BLaER1 (cell line): ENCODE measurements at regions not wholly inside any gene's neighbourhood (a gene's known extent, or its start where the extent isn't known, plus 50 kb on each side); places are given as distances from the start of the nearest gene placed in this dataset.

Source experiments
- H3K27ac ChIP-seq: shearing (Covaris generic); formaldehyde crosslinking; 2 replicates; pipeline ENCODE4 v1.8.1; 2022
- H3K27me3 ChIP-seq: shearing (Covaris generic); formaldehyde crosslinking; 2 replicates; pipeline ENCODE4 v1.8.1; 2022
- H3K36me3 ChIP-seq: shearing (Covaris generic); formaldehyde crosslinking; 2 replicates; pipeline ENCODE4 v1.8.1; 2022
- H3K4me1 ChIP-seq: shearing (Covaris generic); formaldehyde crosslinking; 2 replicates; pipeline ENCODE4 v1.8.1; 2022
- H3K4me2 ChIP-seq: shearing (Covaris generic); formaldehyde crosslinking; 2 replicates; pipeline ENCODE4 v1.8.1; 2022
- H3K4me3 ChIP-seq: shearing (Covaris generic); formaldehyde crosslinking; 2 replicates; pipeline ENCODE4 v1.8.1; 2022
- H3K9ac ChIP-seq: shearing (Covaris generic); formaldehyde crosslinking; 2 replicates; pipeline ENCODE4 v1.8.1; 2022
- H3K9me3 ChIP-seq: shearing (Covaris generic); formaldehyde crosslinking; 2 replicates; pipeline ENCODE4 v1.8.1; 2022
- H4K20me1 ChIP-seq: shearing (Covaris generic); formaldehyde crosslinking; 2 replicates; pipeline ENCODE4 v1.8.1; 2022
- Cebpa-rat ChIP-seq: shearing (Covaris generic); IDR thresholded peaks from 2 replicates; pipeline ENCODE4 v1.8.1; 2022

- no peak overlapping the region for H3K27ac ChIP-seq
- H3K4me3 ChIP-seq, result no peak overlapping the region
- no peaks in the 10 kb centered on the region for H3K36me3 ChIP-seq
- no peaks in the 10 kb centered on the region for H3K27me3 ChIP-seq
- H4K20me1 ChIP-seq, result no peaks in the 10 kb centered on the region
- H3K4me2 ChIP-seq, result no peak overlapping the region
- peaks cover 49% of the 10 kb centered on the region for H3K4me1 ChIP-seq
- H3K9me3 ChIP-seq, result no peaks in the 10 kb centered on the region
- H3K9ac ChIP-seq, result no peak overlapping the region
- no peak for TF ChIP-seq Cebpa-rat
Observed at GRCh38 chr3:18890449-18890848, 257.9 kb upstream of the KCNH8 start.

- Histone ChIP-seq H3K36me3 (no peaks in the 10 kb centered on the region), H3K27ac (no peak overlapping the region), H4K20me1 (no peaks in the 10 kb centered on the region), H3K27me3 (no peaks in the 10 kb centered on the region), H3K9ac (no peak overlapping the region), H3K4me1 (peaks cover 54% of the 10 kb centered on the region), H3K4me2 (no peak overlapping the region), H3K4me3 (no peak overlapping the region), H3K9me3 (no peaks in the 10 kb centered on the region)
- TF ChIP-seq Cebpa-rat, result no peak
Observed at GRCh38 chr3:18888819-18889218, 259.5 kb upstream of the KCNH8 start.

- Histone ChIP-seq H4K20me1 (no peaks in the 10 kb centered on the region), H3K4me1 (peaks cover 52% of the 10 kb centered on the region), H3K9ac (no peak overlapping the region), H3K4me3 (no peak overlapping the region), H3K4me2 (no peak overlapping the region), H3K27me3 (no peaks in the 10 kb centered on the region), H3K9me3 (no peaks in the 10 kb centered on the region), H3K36me3 (no peaks in the 10 kb centered on the region), H3K27ac (no peak overlapping the region)
- no peak for TF ChIP-seq Cebpa-rat
Observed at GRCh38 chr3:18888370-18888769, 259.9 kb upstream of the KCNH8 start.

- Histone ChIP-seq H4K20me1 (no peaks in the 10 kb centered on the region), H3K4me3 (peak overlapping the region; percentile 23; the same call in 1 of the 2 replicates), H3K36me3 (no peaks in the 10 kb centered on the region), H3K4me2 (peak overlapping the region; percentile 73), H3K27ac (no peak overlapping the region), H3K9ac (no peak overlapping the region), H3K9me3 (no peaks in the 10 kb centered on the region), H3K27me3 (no peaks in the 10 kb centered on the region), H3K4me1 (peaks cover 31% of the 10 kb centered on the region)
- TF ChIP-seq Cebpa-rat, result no peak
Observed at GRCh38 chr3:18886331-18886730, 262.0 kb upstream of the KCNH8 start.

GRCh38 chr3:18885612-18886011 lies 262.7 kb upstream of the KCNH8 start:
- H4K20me1 ChIP-seq, result no peaks in the 10 kb centered on the region
- peak overlapping the region; percentile 73 for H3K4me2 ChIP-seq
- H3K36me3 ChIP-seq, result no peaks in the 10 kb centered on the region
- peak overlapping the region; percentile 23; the same call in 1 of the 2 replicates for H3K4me3 ChIP-seq
- H3K9me3 ChIP-seq, result no peaks in the 10 kb centered on the region
- H3K4me1 ChIP-seq, result peaks cover 31% of the 10 kb centered on the region
- no peaks in the 10 kb centered on the region for H3K27me3 ChIP-seq
- H3K27ac ChIP-seq, result peak overlapping the region; percentile 50; the same call in 1 of the 2 replicates
- no peak for TF ChIP-seq Cebpa-rat
- H3K9ac ChIP-seq, result no peak overlapping the region

GRCh38 chr3:18883571-18883970 lies 264.7 kb upstream of the KCNH8 start:
- no peaks in the 10 kb centered on the region for H3K27me3 ChIP-seq
- H4K20me1 ChIP-seq, result no peaks in the 10 kb centered on the region
- H3K4me2 ChIP-seq, result no peak overlapping the region
- no peaks in the 10 kb centered on the region for H3K9me3 ChIP-seq
- no peak overlapping the region for H3K27ac ChIP-seq
- no peak for TF ChIP-seq Cebpa-rat
- H3K9ac ChIP-seq, result no peak overlapping the region
- H3K4me3 ChIP-seq, result no peak overlapping the region
- peaks cover 28% of the 10 kb centered on the region for H3K4me1 ChIP-seq
- no peaks in the 10 kb centered on the region for H3K36me3 ChIP-seq

- Histone ChIP-seq H3K9me3 (no peaks in the 10 kb centered on the region), H3K4me1 (peaks cover 8% of the 10 kb centered on the region), H3K27me3 (no peaks in the 10 kb centered on the region), H3K36me3 (no peaks in the 10 kb centered on the region), H3K9ac (no peak overlapping the region), H3K4me2 (no peak overlapping the region), H3K27ac (no peak overlapping the region), H3K4me3 (no peak overlapping the region), H4K20me1 (no peaks in the 10 kb centered on the region)
- no peak for TF ChIP-seq Cebpa-rat
Observed at GRCh38 chr3:18880691-18881090, 267.6 kb upstream of the KCNH8 start.

GRCh38 chr3:18872466-18872865 lies 275.8 kb upstream of the KCNH8 start:
- TF ChIP-seq Cebpa-rat, result no peak
- Histone ChIP-seq H4K20me1 (no peaks in the 10 kb centered on the region), H3K9me3 (no peaks in the 10 kb centered on the region)

GRCh38 chr3:18870642-18871041 lies 277.7 kb upstream of the KCNH8 start:
- Histone ChIP-seq H3K4me1 (no peaks in the 10 kb centered on the region), H3K4me2 (no peak overlapping the region), H3K9ac (no peak overlapping the region), H3K4me3 (no peak overlapping the region), H3K36me3 (no peaks in the 10 kb centered on the region), H3K9me3 (no peaks in the 10 kb centered on the region), H4K20me1 (no peaks in the 10 kb centered on the region), H3K27me3 (no peaks in the 10 kb centered on the region), H3K27ac (no peak overlapping the region)
- TF ChIP-seq Cebpa-rat, result no peak

More at GRCh38 chr3:18872466-18872865, 275.8 kb upstream of the KCNH8 start:
- Histone ChIP-seq H3K4me1 (no peaks in the 10 kb centered on the region), H3K27me3 (no peaks in the 10 kb centered on the region), H3K36me3 (no peaks in the 10 kb centered on the region), H3K9ac (no peak overlapping the region), H3K4me2 (no peak overlapping the region), H3K4me3 (no peak overlapping the region), H3K27ac (no peak overlapping the region)

- no peaks in the 10 kb centered on the region for H3K27me3 ChIP-seq
- TF ChIP-seq Cebpa-rat, result no peak
- no peak overlapping the region for H3K4me2 ChIP-seq
- no peak overlapping the region for H3K4me3 ChIP-seq
- no peak overlapping the region for H3K27ac ChIP-seq
- H3K9ac ChIP-seq, result no peak overlapping the region
- H3K36me3 ChIP-seq, result no peaks in the 10 kb centered on the region
- no peaks in the 10 kb centered on the region for H3K4me1 ChIP-seq
- H4K20me1 ChIP-seq, result no peaks in the 10 kb centered on the region
- no peaks in the 10 kb centered on the region for H3K9me3 ChIP-seq
Observed at GRCh38 chr3:18870074-18870640, 278.2 kb upstream of the KCNH8 start.
